SK-N-SH (cell line): ENCODE measurements at regions not wholly inside any gene's neighbourhood (a gene's known extent, or its start where the extent isn't known, plus 50 kb on each side); places are given as distances from the start of the nearest gene placed in this dataset.

ENCODE experiments used
- CTCF ChIA-PET: fragments of 300-600, 350-600 bp; formaldehyde crosslinking; extraction: SDS; loops from one replicate; lab custom pipeline; 2021; lab: Yijun Ruan, JAX
- POLR2A ChIA-PET: fragments of 350-600 bp; sonication (Branson Sonifier 250); formaldehyde crosslinking; extraction: SDS; loops from one replicate; lab custom pipeline; 2020; ENCODE audit warnings: antibody characterized with exemption, inconsistent platforms; lab: Yijun Ruan, JAX
- DNase-seq: peaks from one replicate; pipeline ENCODE4 v3.0.0; 2012
- H2AFZ ChIP-seq: fragments of 200-600 bp; sonication (generic); 2 replicates; pipeline ENCODE4 v1.8.1; 2016; ENCODE audit warnings: antibody characterized with exemption, mild to moderate bottlenecking, low read depth
- H3F3A ChIP-seq: fragments of 200-600 bp; sonication (generic); replicated peaks from 2 replicates; pipeline ENCODE3; 2016; ENCODE audit warnings: antibody characterized with exemption, mild to moderate bottlenecking; ENCODE audit not compliant: insufficient read depth
- H3K27ac ChIP-seq, 2 experiments: fragments of 200-500 bp in 1 of 2; fragments of 200-600 bp in 1 of 2; sonication (Bioruptor generic) in 1 of 2; sonication (generic), shearing (Covaris generic) in 1 of 2; 2 replicates each; pipeline versions ENCODE4 v1.5.1 to v1.6.1; 2014 to 2016; ENCODE audit warnings: low read depth in 2 of 2, inconsistent platforms in 1 of 2, low read length in 1 of 2, mild to moderate bottlenecking in 1 of 2, mixed read lengths in 1 of 2
- H3K27me3 ChIP-seq: fragments of 200-600 bp; sonication (generic), shearing (Covaris generic); 2 replicates; pipeline ENCODE4 v1.6.1; 2016; ENCODE audit warnings: mixed run types; ENCODE audit not compliant: insufficient read depth
- H3K36me3 ChIP-seq, 2 experiments: fragments of 200-500 bp in 1 of 2; fragments of 200-600 bp in 1 of 2; sonication (Bioruptor generic) in 1 of 2; sonication (generic) in 1 of 2; replicated peaks in 1 of 2; 2 replicates each; pipeline versions ENCODE3 to v1.5.1; 2014 to 2016; ENCODE audit warnings: low read length in 1 of 2, mild to moderate bottlenecking in 1 of 2; ENCODE audit not compliant: insufficient read depth in 2 of 2, control insufficient read depth in 1 of 2
- H3K4me1 ChIP-seq, 2 experiments: fragments of 200-500 bp in 1 of 2; fragments of 200-600 bp in 1 of 2; sonication (Bioruptor generic) in 1 of 2; sonication (generic), shearing (Covaris generic) in 1 of 2; 2 replicates each; pipeline versions ENCODE4 v1.5.1 to v1.6.1; 2014 to 2016; ENCODE audit warnings: low read depth in 1 of 2, low read length in 1 of 2, mixed run types in 1 of 2; ENCODE audit not compliant: insufficient read depth in 2 of 2, control insufficient read depth in 1 of 2
- H3K4me2 ChIP-seq: fragments of 200-600 bp; sonication (generic), shearing (Covaris generic); 2 replicates; pipeline ENCODE4 v1.6.1; 2017; ENCODE audit warnings: mixed run types
- H3K4me3 ChIP-seq, 2 experiments: fragments of 200-500 bp in 1 of 2; fragments of 200-600 bp in 1 of 2; sonication (Bioruptor generic) in 1 of 2; sonication (generic), shearing (Covaris generic) in 1 of 2; 2 replicates each; pipeline versions ENCODE4 v1.5.1 to v1.8.1; 2014 to 2016; ENCODE audit warnings: low read depth in 2 of 2, inconsistent platforms in 1 of 2, low read length in 1 of 2, mild to moderate bottlenecking in 1 of 2, mixed read lengths in 1 of 2, moderate library complexity in 1 of 2
- H3K79me2 ChIP-seq: fragments of 200-600 bp; sonication (generic); 2 replicates; pipeline ENCODE4 v1.8.1; 2017; ENCODE audit warnings: mild to moderate bottlenecking; ENCODE audit not compliant: insufficient read depth
- H3K9ac ChIP-seq: fragments of 200-600 bp; sonication (generic); 2 replicates; pipeline ENCODE4 v1.6.1; 2017; ENCODE audit warnings: mixed run types
- H3K9me2 ChIP-seq: fragments of 200-600 bp; sonication (generic); 2 replicates; pipeline ENCODE4 v1.6.1; 2017; ENCODE audit warnings: mixed run types
- H3K9me3 ChIP-seq: fragments of 200-600 bp; sonication (generic); 2 replicates; pipeline ENCODE4 v1.6.1; 2017; ENCODE audit warnings: mixed run types, mild to moderate bottlenecking, moderate library complexity
- H4K20me1 ChIP-seq: fragments of 200-600 bp; sonication (generic); 2 replicates; pipeline ENCODE4 v1.6.1; 2017; ENCODE audit warnings: mild to moderate bottlenecking, mixed run types; ENCODE audit not compliant: insufficient read depth
- ELF1 ChIP-seq: IDR thresholded peaks from 2 replicates; pipeline ENCODE4 v1.4.0; 2012
- FOSL2 ChIP-seq: IDR thresholded peaks from 2 replicates; pipeline ENCODE4 v1.4.0; 2012; ENCODE audit warnings: low read depth, mild to moderate bottlenecking, moderate library complexity, borderline replicate concordance
- FOXM1 ChIP-seq: IDR thresholded peaks from 2 replicates; pipeline ENCODE4 v1.4.0; 2012; ENCODE audit warnings: low read depth, mild to moderate bottlenecking
- GATA2 ChIP-seq: sonication (generic); formaldehyde crosslinking; IDR thresholded peaks from 2 replicates; pipeline ENCODE4 v1.5.0; 2020; ENCODE audit warnings: mild to moderate bottlenecking, missing genetic modification reagents
- MXI1 ChIP-seq: IDR thresholded peaks from 2 replicates; pipeline ENCODE4 v1.6.1; 2012; ENCODE audit warnings: mild to moderate bottlenecking, low read depth, low read length, improper control_type of control experiment
- NFIC ChIP-seq: IDR thresholded peaks from 2 replicates; pipeline ENCODE4 v1.4.0; 2012; ENCODE audit warnings: borderline replicate concordance
- NRF1 ChIP-seq: IDR thresholded peaks from 2 replicates; pipeline ENCODE4 v1.6.1; 2012; ENCODE audit warnings: low read depth, mild to moderate bottlenecking, low read length
- PBX3 ChIP-seq: IDR thresholded peaks from 2 replicates; pipeline ENCODE4; 2012
- RAD21 ChIP-seq: IDR thresholded peaks from 2 replicates; pipeline ENCODE4 v1.6.1; 2012; ENCODE audit warnings: mild to moderate bottlenecking, low read length
- RFX5 ChIP-seq: IDR thresholded peaks from 2 replicates; pipeline ENCODE4 v1.6.1; 2012; ENCODE audit warnings: mild to moderate bottlenecking, improper control_type of control experiment, low read length
- SIN3A ChIP-seq: IDR thresholded peaks from 2 replicates; pipeline ENCODE4 v1.6.1; 2012; ENCODE audit warnings: low read depth, mild to moderate bottlenecking, low read length, moderate library complexity, borderline replicate concordance
- SMC3 ChIP-seq: IDR thresholded peaks from 2 replicates; pipeline ENCODE4 v1.6.1; 2012; ENCODE audit warnings: low read depth, low read length, improper control_type of control experiment
- TAF1 ChIP-seq: IDR thresholded peaks from 2 replicates; pipeline ENCODE4 v1.6.1; 2012; ENCODE audit warnings: low read depth, mild to moderate bottlenecking, low read length, moderate library complexity, borderline replicate concordance
- TEAD4 ChIP-seq: IDR thresholded peaks from 2 replicates; pipeline ENCODE4 v1.4.0; 2012; ENCODE audit warnings: mild to moderate bottlenecking, borderline replicate concordance; ENCODE audit not compliant: insufficient read depth
- USF2 ChIP-seq: fragments of 150-350 bp; IDR thresholded peaks from 2 replicates; pipeline ENCODE4 v1.6.1; 2017; ENCODE audit warnings: antibody characterized with exemption, low read length, low read depth, borderline replicate concordance
- YY1 ChIP-seq: IDR thresholded peaks from 2 replicates; pipeline ENCODE4 v1.4.0; 2012; ENCODE audit warnings: low read depth, mild to moderate bottlenecking
- ZBTB33 ChIP-seq: IDR thresholded peaks from 2 replicates; pipeline ENCODE4 v1.4.0; 2012; ENCODE audit warnings: low read depth, borderline replicate concordance
- WGBS: methylation state at CpG from one replicate; pipeline ENCODE4 v1.1.6; 2017; ENCODE audit warnings: low lambda C conversion rate; 5-methylcytosine and 5-hydroxymethylcytosine counted together
- TF ChIP-seq, protein P1 (sequence below): IDR thresholded peaks from 2 replicates; pipeline ENCODE4 v1.4.0; 2012; ENCODE audit warnings: low read depth
- TF ChIP-seq, protein P2 (sequence below): IDR thresholded peaks from 2 replicates; pipeline ENCODE4 v1.6.1; 2012; ENCODE audit warnings: mild to moderate bottlenecking, low read depth, low read length, moderate library complexity
- TF ChIP-seq, protein P3 (sequence below): fragments of 150-350 bp; IDR thresholded peaks from 2 replicates; pipeline ENCODE4 v1.6.1; 2016; ENCODE audit warnings: mild to moderate bottlenecking, low read depth, low read length

GRCh38 chr22:27490080-27490479 lies 311.5 kb downstream of the MN1 start:
- no peaks in the 10 kb centered on the region for H3K9me2 ChIP-seq
- H3K27me3 ChIP-seq: no peaks in the 10 kb centered on the region
- H3K4me3 ChIP-seq: no peak overlapping the region
- TF ChIP-seq NFIC: no peak
- TF ChIP-seq PBX3: no peak
- no peak for TF ChIP-seq MXI1
- no peak for TF ChIP-seq TAF1
- TF ChIP-seq SMC3: no peak
- no peak for TF ChIP-seq SIN3A
- TF ChIP-seq YY1: no peak
- TF ChIP-seq RFX5: no peak
- TF ChIP-seq, protein P1, sequence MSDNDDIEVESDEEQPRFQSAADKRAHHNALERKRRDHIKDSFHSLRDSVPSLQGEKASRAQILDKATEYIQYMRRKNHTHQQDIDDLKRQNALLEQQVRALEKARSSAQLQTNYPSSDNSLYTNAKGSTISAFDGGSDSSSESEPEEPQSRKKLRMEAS: no peak
- no peak for TF ChIP-seq RAD21
- TF ChIP-seq FOSL2: no peak
- TF ChIP-seq, protein P2, sequence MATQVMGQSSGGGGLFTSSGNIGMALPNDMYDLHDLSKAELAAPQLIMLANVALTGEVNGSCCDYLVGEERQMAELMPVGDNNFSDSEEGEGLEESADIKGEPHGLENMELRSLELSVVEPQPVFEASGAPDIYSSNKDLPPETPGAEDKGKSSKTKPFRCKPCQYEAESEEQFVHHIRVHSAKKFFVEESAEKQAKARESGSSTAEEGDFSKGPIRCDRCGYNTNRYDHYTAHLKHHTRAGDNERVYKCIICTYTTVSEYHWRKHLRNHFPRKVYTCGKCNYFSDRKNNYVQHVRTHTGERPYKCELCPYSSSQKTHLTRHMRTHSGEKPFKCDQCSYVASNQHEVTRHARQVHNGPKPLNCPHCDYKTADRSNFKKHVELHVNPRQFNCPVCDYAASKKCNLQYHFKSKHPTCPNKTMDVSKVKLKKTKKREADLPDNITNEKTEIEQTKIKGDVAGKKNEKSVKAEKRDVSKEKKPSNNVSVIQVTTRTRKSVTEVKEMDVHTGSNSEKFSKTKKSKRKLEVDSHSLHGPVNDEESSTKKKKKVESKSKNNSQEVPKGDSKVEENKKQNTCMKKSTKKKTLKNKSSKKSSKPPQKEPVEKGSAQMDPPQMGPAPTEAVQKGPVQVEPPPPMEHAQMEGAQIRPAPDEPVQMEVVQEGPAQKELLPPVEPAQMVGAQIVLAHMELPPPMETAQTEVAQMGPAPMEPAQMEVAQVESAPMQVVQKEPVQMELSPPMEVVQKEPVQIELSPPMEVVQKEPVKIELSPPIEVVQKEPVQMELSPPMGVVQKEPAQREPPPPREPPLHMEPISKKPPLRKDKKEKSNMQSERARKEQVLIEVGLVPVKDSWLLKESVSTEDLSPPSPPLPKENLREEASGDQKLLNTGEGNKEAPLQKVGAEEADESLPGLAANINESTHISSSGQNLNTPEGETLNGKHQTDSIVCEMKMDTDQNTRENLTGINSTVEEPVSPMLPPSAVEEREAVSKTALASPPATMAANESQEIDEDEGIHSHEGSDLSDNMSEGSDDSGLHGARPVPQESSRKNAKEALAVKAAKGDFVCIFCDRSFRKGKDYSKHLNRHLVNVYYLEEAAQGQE: no peak
- TF ChIP-seq GATA2: no peak
- TF ChIP-seq NRF1: no peak
- no peak for TF ChIP-seq USF2
- TF ChIP-seq FOXM1: no peak
- no peak for TF ChIP-seq ELF1
- TF ChIP-seq, protein P3, sequence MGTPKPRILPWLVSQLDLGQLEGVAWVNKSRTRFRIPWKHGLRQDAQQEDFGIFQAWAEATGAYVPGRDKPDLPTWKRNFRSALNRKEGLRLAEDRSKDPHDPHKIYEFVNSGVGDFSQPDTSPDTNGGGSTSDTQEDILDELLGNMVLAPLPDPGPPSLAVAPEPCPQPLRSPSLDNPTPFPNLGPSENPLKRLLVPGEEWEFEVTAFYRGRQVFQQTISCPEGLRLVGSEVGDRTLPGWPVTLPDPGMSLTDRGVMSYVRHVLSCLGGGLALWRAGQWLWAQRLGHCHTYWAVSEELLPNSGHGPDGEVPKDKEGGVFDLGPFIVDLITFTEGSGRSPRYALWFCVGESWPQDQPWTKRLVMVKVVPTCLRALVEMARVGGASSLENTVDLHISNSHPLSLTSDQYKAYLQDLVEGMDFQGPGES: no peak
- TF ChIP-seq TEAD4: no peak
- TF ChIP-seq ZBTB33: no peak
- peaks cover 5 to 12% of the 10 kb centered on the region in 2 experiments; a peak in 2 of 4 replicates for H3K4me1 ChIP-seq
- H3K9ac ChIP-seq: no peak overlapping the region
- H3F3A ChIP-seq: no peaks in the 10 kb centered on the region
- WGBS: 78% methylated on average over 4 of the region's 4 CpGs
- CTCF ChIA-PET: no interaction called here
- no peak for DNase-seq
- no peak overlapping the region for H3K27ac ChIP-seq
- no peaks in the 10 kb centered on the region for H3K36me3 ChIP-seq
- H3K9me3 ChIP-seq: no peaks in the 10 kb centered on the region
- POLR2A ChIA-PET: no interaction called here
- H3K79me2 ChIP-seq: no peaks in the 10 kb centered on the region
- H2AFZ ChIP-seq: no peak overlapping the region
- H4K20me1 ChIP-seq: no peaks in the 10 kb centered on the region
- no peak overlapping the region for H3K4me2 ChIP-seq
